ENCODE measurements at regions not wholly inside any gene's neighbourhood (a gene's known extent, or its start where the extent isn't known, plus 50 kb on each side); places are given as distances from the start of the nearest gene placed in this dataset.
A peak's percentile ranks its signal among the peaks of the same experiment; 100 is the strongest.

- DNase-seq = no peak
Measured at GRCh38 chr18:61989138-61989537, 96.3 kb upstream of the RNF152 start.

DNA sequence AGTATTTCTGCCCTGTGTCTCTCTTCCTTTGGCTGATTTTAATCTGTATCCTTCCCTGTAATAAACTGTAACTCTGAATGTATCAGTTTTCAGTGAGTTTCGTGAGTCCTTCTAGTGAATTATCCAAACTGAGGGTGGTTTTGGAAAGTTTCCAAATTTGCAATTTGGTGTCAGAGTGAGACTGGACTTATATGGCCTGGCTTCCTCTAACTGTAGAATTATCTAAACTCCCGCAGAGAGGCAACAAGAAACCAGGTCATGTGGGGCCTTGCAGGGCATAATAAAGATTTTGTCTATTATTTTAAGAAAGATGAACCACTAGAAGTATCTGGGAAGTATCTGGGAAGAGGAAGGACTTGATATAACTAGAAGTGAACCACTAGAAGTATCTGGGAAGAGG lies 95.3 kb upstream of the RNF152 start:
- DNase-seq = peak; percentile 18

DNA sequence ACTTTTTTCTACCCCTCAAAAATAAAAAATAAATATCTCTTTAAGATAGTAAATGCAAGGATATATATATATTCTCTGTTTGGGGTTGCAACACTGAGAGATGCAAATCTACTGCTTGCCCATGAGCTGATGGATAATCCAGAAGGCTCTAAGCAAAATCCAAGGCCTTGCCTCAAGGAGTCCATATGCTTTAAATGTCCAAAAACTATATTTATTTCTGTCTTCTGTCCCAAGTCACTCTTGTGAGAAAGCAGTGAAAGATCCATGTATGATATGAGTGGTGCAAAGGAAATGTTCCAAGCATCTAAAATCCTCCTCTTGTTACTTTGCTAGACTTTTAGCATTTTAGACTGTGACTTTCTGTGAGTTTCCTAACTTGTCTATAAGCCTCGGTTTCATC lies 92.9 kb upstream of the RNF152 start:
- DNase-seq = no peak

DNA sequence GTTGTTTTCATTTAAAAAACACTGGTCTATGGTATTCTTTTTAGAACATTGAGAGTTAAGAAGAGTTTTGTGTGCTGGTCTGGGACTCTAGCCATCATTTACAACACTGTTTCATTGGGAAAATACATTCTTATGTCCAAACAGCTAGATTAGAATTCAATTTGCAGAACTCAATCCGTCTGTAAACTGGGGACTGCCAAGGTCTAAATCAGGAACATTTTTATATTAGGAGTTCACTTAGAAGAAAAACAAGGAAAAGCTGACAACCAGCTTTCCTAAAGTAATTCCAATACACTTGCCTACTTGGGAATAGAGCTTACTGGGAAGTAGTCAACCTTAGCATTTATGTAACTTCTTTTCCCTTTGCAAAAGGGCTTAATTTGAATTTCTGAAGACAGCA lies 91.5 kb upstream of the RNF152 start:
- DNase-seq = no peak

GRCh38 chr18:61982475-61982874 lies 89.7 kb upstream of the RNF152 start:
- DNase-seq = no peak

- peak; percentile 61 for DNase-seq
Measured at GRCh38 chr18:61980355-61980754, 87.5 kb upstream of the RNF152 start.

DNA sequence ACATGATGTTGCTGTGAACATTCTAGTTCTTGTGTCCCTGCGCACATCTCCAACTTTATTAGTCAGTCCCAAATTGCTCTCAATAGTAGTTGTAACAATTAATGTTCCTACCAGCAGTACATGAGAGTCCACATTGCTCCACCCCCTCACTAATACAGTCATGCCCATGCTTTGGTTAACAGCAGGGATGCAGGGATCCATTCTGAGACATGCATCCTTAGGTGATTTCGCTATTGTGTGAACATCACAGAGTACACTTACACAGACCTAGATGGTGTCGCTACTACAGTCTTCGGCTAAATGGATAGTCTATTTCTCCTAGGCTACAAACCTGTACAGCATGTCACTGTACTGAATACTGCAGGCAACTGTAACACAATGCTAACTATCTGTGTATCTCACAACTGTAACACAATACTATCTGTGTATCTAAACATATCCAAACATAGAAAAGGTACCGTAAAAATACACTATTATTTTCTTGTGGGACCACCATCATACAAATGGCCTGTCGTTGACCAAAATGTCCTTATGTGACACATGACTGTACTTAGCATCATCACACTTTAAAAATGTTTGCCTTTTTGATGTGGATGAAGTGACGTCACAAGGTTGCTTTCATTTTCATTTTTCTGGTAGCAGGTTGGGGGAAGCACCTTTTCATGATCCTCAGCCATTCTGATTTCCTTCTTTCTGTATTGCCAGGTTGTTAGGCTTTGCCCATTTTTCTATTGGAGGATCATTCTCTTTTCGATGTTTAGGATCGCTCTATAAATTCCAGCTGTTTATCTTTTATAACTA lies 82.9 kb upstream of the RNF152 start:
- no peak for DNase-seq

DNA sequence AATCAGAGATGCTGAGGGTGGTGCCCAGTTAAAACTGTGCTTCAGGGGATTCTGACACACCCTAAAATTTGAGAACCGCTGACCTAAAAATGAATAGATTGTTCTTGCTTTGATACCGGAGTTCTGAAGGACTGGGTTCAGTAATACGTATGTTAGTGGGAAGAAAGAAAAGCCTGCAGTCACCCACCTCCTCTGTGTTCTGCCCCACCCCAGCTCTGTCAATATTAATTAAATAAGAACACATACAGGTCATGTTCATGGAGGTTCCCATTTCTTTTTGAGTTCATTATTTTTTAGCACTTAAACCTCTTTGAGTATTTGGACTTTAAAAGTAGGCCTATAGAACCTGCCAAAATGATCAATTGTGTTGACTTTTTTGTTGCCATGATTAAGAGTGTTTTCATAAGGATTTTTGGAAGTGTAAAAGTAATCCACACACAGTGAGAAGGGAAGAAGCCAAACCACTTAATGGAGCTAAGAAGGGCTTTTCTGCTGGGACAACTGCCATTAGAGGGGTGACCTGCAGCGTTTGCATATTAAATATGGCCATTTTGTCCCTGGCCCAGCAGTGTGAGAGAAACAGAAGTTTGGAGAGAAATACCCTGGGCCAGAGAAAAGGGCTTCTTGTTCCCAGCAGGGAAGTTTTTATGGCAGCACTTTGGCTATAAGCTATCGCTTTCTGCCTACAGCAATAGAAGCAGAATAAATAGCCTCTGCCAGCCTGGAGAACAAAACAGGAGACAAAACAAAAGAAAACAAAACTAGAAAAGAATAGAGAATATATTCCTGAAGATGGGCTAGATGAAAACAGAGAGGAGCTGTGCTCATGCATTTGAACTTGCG lies 80.7 kb upstream of the RNF152 start:
- DNase-seq = no peak

GRCh38 chr18:61972389-61973264 lies 79.8 kb upstream of the RNF152 start:
- DNase-seq = peak; percentile 20

DNA sequence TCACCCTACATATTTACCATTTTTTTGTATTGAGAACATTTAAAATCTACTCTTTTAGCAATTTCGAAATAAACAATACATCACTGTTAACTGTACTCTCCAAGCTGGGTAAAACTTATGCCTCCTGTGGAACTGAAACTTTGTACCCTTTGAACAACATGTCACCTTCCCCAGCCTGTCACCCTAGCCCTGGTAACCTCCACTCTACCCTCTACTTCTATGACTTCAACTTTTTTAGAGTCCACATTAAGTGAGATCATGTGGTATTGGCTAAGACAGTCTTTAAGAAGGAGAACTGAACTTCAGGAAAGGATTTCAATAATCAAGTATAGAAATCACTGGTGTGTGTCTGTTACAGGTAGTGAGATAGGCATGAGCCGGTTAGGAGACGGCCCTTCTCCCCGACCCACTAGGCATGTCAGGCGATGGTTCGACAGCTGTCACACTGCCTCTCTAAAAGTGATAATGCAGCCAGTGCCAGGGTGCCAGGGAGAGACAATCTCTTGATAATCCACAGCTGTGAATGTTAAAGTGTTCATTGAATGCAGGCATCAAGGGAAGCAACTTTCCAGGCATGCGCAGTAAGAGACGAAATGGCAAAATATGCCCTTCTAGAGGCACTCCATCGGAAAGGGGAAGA lies 74.6 kb upstream of the RNF152 start:
- no peak for DNase-seq

DNA sequence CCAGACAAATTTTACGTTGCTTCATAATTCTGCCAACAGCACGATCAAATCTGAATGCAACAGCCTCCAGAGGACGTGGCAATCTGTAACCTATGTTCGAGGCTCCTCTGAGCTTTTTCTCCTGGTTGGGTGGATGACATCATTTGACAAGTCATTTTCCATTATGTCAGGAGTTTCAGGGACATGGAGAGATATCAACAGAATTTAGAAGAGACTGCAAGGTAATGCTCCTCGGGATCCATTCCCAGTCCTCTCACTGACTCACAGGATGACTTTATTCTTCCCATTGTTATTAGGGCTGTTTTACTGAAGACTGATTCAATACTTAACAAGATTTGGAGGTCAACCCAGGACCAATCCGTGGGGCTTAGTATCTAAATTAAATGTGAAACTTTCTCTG lies 72.5 kb upstream of the RNF152 start:
- DNase-seq = no peak

GRCh38 chr18:61964616-61965015 lies 71.8 kb upstream of the RNF152 start:
- no peak for DNase-seq

- DNase-seq = no peak
Measured at GRCh38 chr18:61963705-61964104, 70.9 kb upstream of the RNF152 start.

DNA sequence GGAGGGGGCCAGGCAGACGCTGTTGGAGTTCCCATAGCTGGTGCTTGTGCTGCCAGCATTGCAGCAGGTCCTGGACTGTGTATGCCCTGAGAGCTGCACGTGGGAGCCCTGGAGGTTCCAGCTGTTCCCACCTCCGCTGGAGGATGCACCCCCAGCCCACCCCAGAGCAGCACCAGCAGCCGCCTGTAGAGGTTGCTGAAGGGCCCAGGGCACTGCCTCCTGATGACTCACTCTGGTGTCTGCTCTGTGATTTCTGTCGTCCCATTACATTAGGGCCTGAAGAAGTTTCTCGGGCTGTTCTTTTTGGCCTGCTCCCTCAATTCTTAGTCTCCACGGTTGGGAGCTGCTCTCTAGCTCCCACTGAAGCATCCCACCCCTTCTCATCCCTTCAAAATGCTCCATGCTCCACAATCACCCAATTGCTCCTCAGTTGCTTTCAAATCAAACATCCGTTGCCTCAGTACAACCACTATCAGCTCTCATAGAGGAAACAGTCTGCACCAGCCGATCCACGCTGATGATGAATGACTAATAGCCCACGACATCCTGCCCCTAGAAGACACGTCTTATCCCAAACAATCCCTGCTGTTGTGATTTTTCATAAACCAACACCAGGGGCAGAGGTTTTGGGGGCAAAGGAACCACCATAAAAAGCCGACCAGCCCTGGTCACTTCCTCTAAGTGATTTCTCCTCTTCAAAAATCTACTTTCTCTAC lies 65.2 kb upstream of the RNF152 start:
- DNase-seq = no peak

DNA sequence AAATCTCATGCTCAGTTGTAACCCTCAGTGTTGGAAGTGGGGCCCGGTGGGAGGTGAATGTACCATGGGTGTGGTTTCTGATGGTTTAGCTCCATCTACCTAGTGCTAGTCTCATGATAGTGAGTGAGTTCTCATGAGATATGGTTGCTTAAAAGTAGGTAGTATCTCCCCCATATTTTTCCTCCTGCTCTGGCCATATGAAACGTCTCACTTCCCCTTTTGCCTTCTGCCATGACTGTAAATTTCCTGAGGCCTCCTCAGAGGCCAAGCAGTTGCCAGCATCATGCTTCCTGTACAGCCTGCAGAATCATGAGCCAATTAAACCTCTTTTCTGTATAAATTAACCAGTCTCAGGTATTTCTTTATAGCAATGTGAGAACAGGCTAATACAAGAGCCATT lies 62.8 kb upstream of the RNF152 start:
- DNase-seq = peak; percentile 5

GRCh38 chr18:61954096-61954746 lies 61.4 kb upstream of the RNF152 start:
- DNase-seq = no peak

GRCh38 chr18:61953641-61954040 lies 60.8 kb upstream of the RNF152 start:
- no peak for DNase-seq

- DNase-seq = no peak
Measured at GRCh38 chr18:61953161-61953560, 60.4 kb upstream of the RNF152 start.

GRCh38 chr18:61951396-61951795 lies 58.6 kb upstream of the RNF152 start:
- no peak for DNase-seq

DNA sequence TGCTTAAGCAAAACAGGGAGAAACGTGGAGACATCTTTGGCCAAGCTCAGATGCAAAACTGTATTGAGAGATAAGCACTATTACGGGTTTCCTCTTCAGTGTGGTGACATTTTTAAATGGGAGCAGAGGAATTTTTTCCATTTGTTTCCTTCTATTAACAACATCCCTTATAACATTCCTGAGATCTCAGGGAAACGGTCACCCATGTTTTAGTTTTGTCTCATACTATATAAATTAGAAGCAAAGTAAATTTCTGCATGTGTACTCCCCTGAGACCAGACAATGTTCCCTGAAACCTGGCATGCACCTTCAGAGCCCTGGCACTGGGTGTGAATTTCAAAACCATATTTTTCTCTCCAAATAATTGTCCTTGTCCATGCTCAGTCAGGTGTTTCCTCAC lies 57.6 kb upstream of the RNF152 start:
- DNase-seq = no peak

DNA sequence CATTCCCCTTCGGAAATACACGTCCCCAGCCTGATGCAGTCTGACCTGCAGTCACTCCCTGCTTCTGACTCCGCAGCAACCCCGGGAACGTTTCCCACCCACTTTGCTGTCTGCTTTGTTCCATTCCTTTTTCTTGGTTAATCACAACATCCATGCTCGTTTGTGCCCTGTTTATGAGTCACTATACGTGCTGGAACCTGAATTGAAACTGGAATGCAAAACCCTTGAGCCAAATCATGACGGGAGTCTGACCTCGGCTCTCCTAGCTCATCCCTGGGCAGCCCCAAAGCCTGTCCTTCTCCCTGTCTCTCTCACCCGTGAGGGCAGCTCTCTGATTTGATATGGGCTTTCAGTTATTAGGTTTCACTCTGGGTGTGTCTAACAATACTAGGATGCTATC lies 57.1 kb upstream of the RNF152 start:
- DNase-seq = no peak
